IMR-90 (cell line): ENCODE measurements at regions not wholly inside any gene's neighbourhood (a gene's known extent, or its start where the extent isn't known, plus 50 kb on each side); places are given as distances from the start of the nearest gene placed in this dataset.
A peak's percentile ranks its signal among the peaks of the same experiment; 100 is the strongest.
"Not testable (repeated sequence)": the region's sequence is repeated elsewhere in the genome, so short reads cannot be mapped to it uniquely, and the experiment has no call there.

ENCODE experiments used
- ATAC-seq: fragments of 200-7000 bp; cut with Tn5 transposase; 2 replicates; pipeline ENCODE4 v1.9.1; 2020; ENCODE audit warnings: low read depth, mild to moderate bottlenecking, moderate library complexity
- BruUV-seq: library from RNA; stranded (reverse); fragments of 400-500 nt; replicated peaks from 2 replicates; lab custom pipeline; 2021; lab: Mats Ljungman, UMichigan
- CTCF ChIA-PET: fragments of 300-600 bp; formaldehyde crosslinking; extraction: SDS; loops from one replicate; lab custom pipeline; 2021; ENCODE audit warnings: antibody characterized with exemption; lab: Yijun Ruan, JAX
- POLR2A ChIA-PET: fragments of 300-600 bp; sonication (Branson Sonifier 250); formaldehyde crosslinking; loops from one replicate; lab custom pipeline; 2022; ENCODE audit warnings: antibody characterized with exemption; ENCODE audit not compliant: unreplicated experiment; lab: Charles Lee
- DNase-seq: peaks from one replicate; pipeline ENCODE4 v3.0.0; 2013
- H2AFZ ChIP-seq: replicated peaks from 2 replicates; pipeline ENCODE3; 2013; ENCODE audit warnings: low read length, mild to moderate bottlenecking; ENCODE audit not compliant: poor library complexity
- H2AK5ac ChIP-seq: 2 replicates; pipeline ENCODE4 v1.6.1; 2013; ENCODE audit warnings: low read depth, low read length, inconsistent platforms
- H2AK9ac ChIP-seq: replicated peaks from 2 replicates; pipeline ENCODE3; 2013; ENCODE audit warnings: mild to moderate bottlenecking, low read depth, low read length, moderate library complexity; ENCODE audit not compliant: poor library complexity
- H2BK120ac ChIP-seq: 2 replicates; pipeline ENCODE4 v1.6.1; 2013; ENCODE audit warnings: low read depth, low read length, inconsistent platforms
- H2BK15ac ChIP-seq: 3 replicates; pipeline ENCODE4 v1.6.1; 2013; ENCODE audit warnings: low read depth, low read length, inconsistent platforms
- H2BK20ac ChIP-seq: 2 replicates; pipeline ENCODE4 v1.6.1; 2013; ENCODE audit warnings: low read depth, mild to moderate bottlenecking, inconsistent platforms, low read length, moderate library complexity
- H2BK5ac ChIP-seq: 2 replicates; pipeline ENCODE4 v1.6.1; 2013; ENCODE audit warnings: mild to moderate bottlenecking, low read depth, low read length, inconsistent platforms; ENCODE audit not compliant: poor library complexity, severe bottlenecking
- H3K14ac ChIP-seq: replicated peaks from 2 replicates; pipeline ENCODE4 v1.6.1; 2013; ENCODE audit warnings: low read depth, low read length, inconsistent platforms
- H3K18ac ChIP-seq: 2 replicates; pipeline ENCODE4 v1.6.1; 2013; ENCODE audit warnings: low read depth, low read length, control low read depth
- H3K23ac ChIP-seq: 2 replicates; pipeline ENCODE4 v1.6.1; 2013; ENCODE audit warnings: low read depth, low read length, inconsistent platforms
- H3K27ac ChIP-seq: 2 replicates; pipeline ENCODE4 v1.5.1; 2013; ENCODE audit warnings: mild to moderate bottlenecking, control low read depth, low read length; ENCODE audit not compliant: insufficient read depth
- H3K27me3 ChIP-seq: 2 replicates; pipeline ENCODE4 v1.6.1; 2013; ENCODE audit warnings: low read length; ENCODE audit not compliant: control insufficient read depth, insufficient read depth
- H3K36me3 ChIP-seq: 2 replicates; pipeline ENCODE4 v1.6.1; 2013; ENCODE audit warnings: low read length, mixed read lengths; ENCODE audit not compliant: control insufficient read depth, insufficient read depth
- H3K4ac ChIP-seq: 2 replicates; pipeline ENCODE4 v1.6.1; 2013; ENCODE audit warnings: low read depth, low read length, inconsistent platforms
- H3K4me1 ChIP-seq: 2 replicates; pipeline ENCODE4 v1.6.1; 2013; ENCODE audit warnings: low read length, mixed read lengths; ENCODE audit not compliant: control insufficient read depth, insufficient read depth
- H3K4me2 ChIP-seq: 2 replicates; pipeline ENCODE4 v1.6.1; 2013; ENCODE audit warnings: low read depth, mild to moderate bottlenecking, control low read depth, low read length, moderate library complexity
- H3K4me3 ChIP-seq: 2 replicates; pipeline ENCODE4 v1.5.1; 2013; ENCODE audit warnings: low read depth, mild to moderate bottlenecking, control low read depth, low read length, moderate library complexity; ENCODE audit not compliant: insufficient read depth
- H3K56ac ChIP-seq: 2 replicates; pipeline ENCODE4 v1.6.1; 2013; ENCODE audit warnings: low read length, inconsistent platforms; ENCODE audit not compliant: insufficient read depth; ENCODE audit errors: extremely low read depth
- H3K79me1 ChIP-seq, 2 experiments: 2 replicates each; pipeline ENCODE4 v1.6.1; 2013; ENCODE audit warnings: low read length in 2 of 2, inconsistent platforms in 1 of 2, low read depth in 1 of 2
- H3K9ac ChIP-seq: 2 replicates; pipeline ENCODE4 v1.6.1; 2013; ENCODE audit warnings: low read depth, low read length, control low read depth
- H3K9me1 ChIP-seq: 2 replicates; pipeline ENCODE4 v1.6.1; 2013; ENCODE audit warnings: low read length, inconsistent platforms; ENCODE audit not compliant: insufficient read depth
- H3K9me3 ChIP-seq: 2 replicates; pipeline ENCODE4 v1.6.1; 2013; ENCODE audit warnings: low read length; ENCODE audit not compliant: control insufficient read depth, insufficient read depth
- H4K20me1 ChIP-seq: 2 replicates; pipeline ENCODE4 v1.6.1; 2013; ENCODE audit warnings: low read length, inconsistent platforms; ENCODE audit not compliant: insufficient read depth
- H4K5ac ChIP-seq: 2 replicates; pipeline ENCODE4 v1.6.1; 2013; ENCODE audit warnings: mild to moderate bottlenecking, low read depth, low read length, control low read depth
- H4K8ac ChIP-seq, 2 experiments: 2 replicates each; pipeline ENCODE4 v1.6.1; 2013; ENCODE audit warnings: low read depth in 2 of 2, low read length in 2 of 2, control low read depth in 1 of 2, inconsistent platforms in 1 of 2
- H4K91ac ChIP-seq: 2 replicates; pipeline ENCODE4 v1.6.1; 2013; ENCODE audit warnings: low read depth, low read length, inconsistent platforms; ENCODE audit not compliant: insufficient read depth
- CHD1 ChIP-seq: IDR thresholded peaks from 2 replicates; pipeline ENCODE4 v1.6.1; 2012; ENCODE audit warnings: low read depth, low read length, improper control_type of control experiment
- MXI1 ChIP-seq: IDR thresholded peaks from 2 replicates; pipeline ENCODE4 v1.6.1; 2012; ENCODE audit warnings: low read depth, mild to moderate bottlenecking, low read length, moderate library complexity, borderline replicate concordance
- WGBS, 2 experiments: methylation state at CpG; one replicate each; pipeline versions ENCODE4 v1.1.5 to v1.1.7; 2013; ENCODE audit warnings: missing lambda C conversion rate in 2 of 2; ENCODE audit not compliant: insufficient read length in 1 of 2; ENCODE audit errors: extremely low coverage in 2 of 2; 5-methylcytosine and 5-hydroxymethylcytosine counted together
- dilution Hi-C: fragments of 300-500 bp; cut with HindIII; formaldehyde crosslinking; loops from one replicate; pipeline ENCODE4 v1.14.3; 2018; ENCODE audit warnings: low sequenced_read_pairs; ENCODE audit not compliant: unreplicated experiment
- in situ Hi-C: fragments of 300-500 bp; cut with MboI; formaldehyde crosslinking; loops from 3 replicates; pipeline ENCODE4 v1.14.3; 2019; ENCODE audit warnings: low sequenced_read_pairs, inconsistent platforms, mixed read lengths
- intact Hi-C: fragments of 100-400 bp; cut with micrococcal nuclease; formaldehyde crosslinking; loops from 2 replicates; pipeline ENCODE4 v1.10.0; 2022

GRCh38 chr6:140001005-140001404, 626.6 kb upstream of the CITED2 start:
- ATAC-seq, result no peak
- WGBS, 2 experiments, result no CpG with 5 or more reads among the region's 2 CpGs
- Histone ChIP-seq H2AFZ (no peak overlapping the region), H3K18ac (no peak overlapping the region), H2BK15ac (no peak overlapping the region; the same call in 2 of the 3 replicates), H3K27me3 (no peaks in the 10 kb centered on the region), H3K79me1 (no peaks in the 10 kb centered on the region), H2BK5ac (no peak overlapping the region), H2BK20ac (peak overlapping the region; percentile 59; the same call in 1 of the 2 replicates), H3K23ac (peak overlapping the region; percentile 77; the same call in 1 of the 2 replicates), H3K56ac (no peak overlapping the region), H3K4me3 (no peak overlapping the region), H4K5ac (no peak overlapping the region), H3K36me3 (no peaks in the 10 kb centered on the region), H4K91ac (no peak overlapping the region), H3K4me1 (peaks cover 2% of the 10 kb centered on the region), H4K20me1 (no peaks in the 10 kb centered on the region), H3K9ac (no peak overlapping the region), H4K8ac (peak overlapping the region in 1 of 2 experiments; percentile 49; a peak in 1 of 4 replicates), H3K27ac (peak overlapping the region; percentile 28; the same call in 1 of the 2 replicates), H2AK9ac (no peak overlapping the region), H3K9me3 (no peaks in the 10 kb centered on the region), H2BK120ac (peak overlapping the region; percentile 64), H3K14ac (no peak overlapping the region; the same call in 1 of the 2 replicates), H3K9me1 (no peaks in the 10 kb centered on the region), H2AK5ac (no peak overlapping the region; the same call in 1 of the 2 replicates), H3K4me2 (no peak overlapping the region), H3K4ac (no peak overlapping the region; the same call in 1 of the 2 replicates)
- TF ChIP-seq CHD1 (no peak), MXI1 (no peak)
- ChIA-PET POLR2A (no interaction called here), CTCF (no interaction called here)
- no TSS peak for BruUV-seq
- dilution Hi-C loops (no loop called here), intact Hi-C loops (no loop called here), in situ Hi-C loops (no loop called here)
- DNase-seq, result no peak

GRCh38 chr6:139999661-140000060, 625.2 kb upstream of the CITED2 start:
- H3K9me1 ChIP-seq, CTCF ChIA-PET, DNase-seq, H3K36me3 ChIP-seq, H3K56ac ChIP-seq, H4K91ac ChIP-seq, intact Hi-C loops, H3K79me1 ChIP-seq, H3K9me3 ChIP-seq, ATAC-seq, H2BK15ac ChIP-seq, H2AK5ac ChIP-seq, H3K27me3 ChIP-seq, H3K23ac ChIP-seq, H2AK9ac ChIP-seq, H4K20me1 ChIP-seq, H3K14ac ChIP-seq, in situ Hi-C loops, BruUV-seq, H2AFZ ChIP-seq, H4K5ac ChIP-seq, H2BK120ac ChIP-seq, H3K9ac ChIP-seq, H3K4me3 ChIP-seq, H3K27ac ChIP-seq, H3K4me2 ChIP-seq, H3K4me1 ChIP-seq, H3K18ac ChIP-seq, H3K4ac ChIP-seq, POLR2A ChIA-PET, dilution Hi-C loops, H4K8ac ChIP-seq, H2BK20ac ChIP-seq, H2BK5ac ChIP-seq: not testable (repeated sequence)
- WGBS, 2 experiments, result no CpG with 5 or more reads among the region's 18 CpGs
